ENCODE measurements at regions not wholly inside any gene's neighbourhood (a gene's known extent, or its start where the extent isn't known, plus 50 kb on each side); places are given as distances from the start of the nearest gene placed in this dataset.
"Not testable (repeated sequence)": the region's sequence is repeated elsewhere in the genome, so short reads cannot be mapped to it uniquely, and the experiment has no call there.

GRCh38 chr15:47908950-47909670, 191.8 kb downstream of the SEMA6D start:
- H3K27me3 Mint-ChIP-seq, result no peaks in the 10 kb centered on the region
- CTCF ChIA-PET, result no interaction called here
- H3K9me3 Mint-ChIP-seq, result peaks cover 3% of the 10 kb centered on the region
- H3K36me3 Mint-ChIP-seq, result no peaks in the 10 kb centered on the region
- H3K27ac Mint-ChIP-seq, result no peak overlapping the region
- no peaks in the 10 kb centered on the region for H3K4me1 Mint-ChIP-seq
- DNase-seq, result no peak
- H3K4me3 Mint-ChIP-seq, result no peak overlapping the region

- DNase-seq, H3K36me3 Mint-ChIP-seq, H3K4me3 Mint-ChIP-seq, H3K9me3 Mint-ChIP-seq, H3K27me3 Mint-ChIP-seq, H3K27ac Mint-ChIP-seq, H3K4me1 Mint-ChIP-seq: not testable (repeated sequence)
- CTCF ChIA-PET, result interaction anchor here (1.3 to 1.8 kb wide), 2 partner anchors 75 to 371 kb away, joined by 3 to 11 read pairs; no protein-coding TSS in a partner anchor
Measured at GRCh38 chr15:47912910-47913309, 195.6 kb downstream of the SEMA6D start.

GRCh38 chr15:47917881-47918280, 200.6 kb downstream of the SEMA6D start:
- Mint-ChIP-seq H3K4me1 (no peaks in the 10 kb centered on the region), H3K4me3 (no peak overlapping the region), H3K27me3 (no peaks in the 10 kb centered on the region), H3K36me3 (no peaks in the 10 kb centered on the region), H3K9me3 (no peaks in the 10 kb centered on the region), H3K27ac (no peak overlapping the region)
- no peak for DNase-seq
- CTCF ChIA-PET, result no interaction called here

- Mint-ChIP-seq H3K9me3 (no peaks in the 10 kb centered on the region), H3K36me3 (no peaks in the 10 kb centered on the region), H3K4me3 (no peak overlapping the region), H3K4me1 (no peaks in the 10 kb centered on the region), H3K27me3 (no peaks in the 10 kb centered on the region), H3K27ac (no peak overlapping the region)
- CTCF ChIA-PET, result no interaction called here
- no peak for DNase-seq
Measured at GRCh38 chr15:47918877-47919276, 201.6 kb downstream of the SEMA6D start.

- Mint-ChIP-seq H3K4me3 (no peak overlapping the region), H3K4me1 (no peaks in the 10 kb centered on the region), H3K27ac (no peak overlapping the region), H3K27me3 (no peaks in the 10 kb centered on the region), H3K36me3 (no peaks in the 10 kb centered on the region), H3K9me3 (no peaks in the 10 kb centered on the region)
- CTCF ChIA-PET, result no interaction called here
- no peak for DNase-seq
Measured at GRCh38 chr15:47924381-47924780, 196.4 kb upstream of the SLC24A5 start.

- Mint-ChIP-seq H3K27me3 (no peaks in the 10 kb centered on the region), H3K4me3 (no peak overlapping the region), H3K27ac (no peak overlapping the region), H3K36me3 (no peaks in the 10 kb centered on the region), H3K9me3 (no peaks in the 10 kb centered on the region), H3K4me1 (no peaks in the 10 kb centered on the region)
- no peak for DNase-seq
- CTCF ChIA-PET, result no interaction called here
Measured at GRCh38 chr15:47929138-47929803, 191.5 kb upstream of the SLC24A5 start.

- H3K4me3 Mint-ChIP-seq, result no peak overlapping the region
- no peak overlapping the region for H3K27ac Mint-ChIP-seq
- H3K27me3 Mint-ChIP-seq, result no peaks in the 10 kb centered on the region
- no peaks in the 10 kb centered on the region for H3K9me3 Mint-ChIP-seq
- CTCF ChIA-PET, result no interaction called here
- H3K36me3 Mint-ChIP-seq, result no peaks in the 10 kb centered on the region
- no peak for DNase-seq
- no peaks in the 10 kb centered on the region for H3K4me1 Mint-ChIP-seq
Measured at GRCh38 chr15:47932261-47932660, 188.5 kb upstream of the SLC24A5 start.

DNA sequence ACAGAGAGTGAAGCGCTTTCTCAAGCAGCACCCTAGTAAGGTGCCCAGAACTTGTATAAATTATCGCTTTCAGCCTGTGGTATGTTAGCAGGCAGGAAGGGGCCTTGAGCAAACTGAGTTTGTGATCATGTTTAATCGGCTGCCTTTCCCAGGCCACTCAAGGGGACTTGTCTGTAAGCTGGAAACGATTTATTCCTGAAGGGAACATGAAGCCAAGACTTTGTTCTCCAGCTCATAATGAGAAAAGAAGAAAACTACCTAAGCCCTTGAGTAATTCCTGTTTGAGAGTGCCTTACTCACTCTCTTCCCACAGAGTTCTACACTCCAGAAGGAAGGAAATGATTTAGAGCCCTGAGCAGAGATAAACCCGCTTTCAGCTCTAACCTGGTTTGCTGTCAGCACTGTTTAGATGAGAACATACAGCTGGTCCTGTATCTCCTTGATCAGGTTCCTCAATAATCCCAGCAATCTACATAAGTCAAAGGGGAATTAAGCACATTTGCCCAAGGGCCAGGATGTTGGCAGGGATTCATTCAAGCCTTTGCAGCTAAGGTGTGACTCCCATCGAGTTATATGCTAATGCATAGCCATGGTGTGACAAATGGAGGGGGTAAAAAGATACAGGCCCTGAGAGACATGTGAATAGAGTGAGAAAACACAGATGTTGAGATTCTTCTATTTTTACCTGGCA, 187.7 kb upstream of the SLC24A5 start:
- H3K9me3 Mint-ChIP-seq, result no peaks in the 10 kb centered on the region
- no peak overlapping the region for H3K4me3 Mint-ChIP-seq
- CTCF ChIA-PET, result no interaction called here
- no peak overlapping the region for H3K27ac Mint-ChIP-seq
- no peak for DNase-seq
- no peaks in the 10 kb centered on the region for H3K36me3 Mint-ChIP-seq
- no peaks in the 10 kb centered on the region for H3K27me3 Mint-ChIP-seq
- no peaks in the 10 kb centered on the region for H3K4me1 Mint-ChIP-seq

- no peak for DNase-seq
- Mint-ChIP-seq H3K9me3 (no peaks in the 10 kb centered on the region), H3K27ac (no peak overlapping the region), H3K4me3 (no peak overlapping the region), H3K4me1 (no peaks in the 10 kb centered on the region), H3K36me3 (no peaks in the 10 kb centered on the region), H3K27me3 (no peaks in the 10 kb centered on the region)
- CTCF ChIA-PET, result no interaction called here
Measured at GRCh38 chr15:47933865-47934264, 186.9 kb upstream of the SLC24A5 start.

GRCh38 chr15:47934342-47934741, 186.4 kb upstream of the SLC24A5 start:
- no peaks in the 10 kb centered on the region for H3K36me3 Mint-ChIP-seq
- CTCF ChIA-PET, result no interaction called here
- no peak overlapping the region for H3K27ac Mint-ChIP-seq
- DNase-seq, result no peak
- H3K9me3 Mint-ChIP-seq, result no peaks in the 10 kb centered on the region
- no peaks in the 10 kb centered on the region for H3K27me3 Mint-ChIP-seq
- no peaks in the 10 kb centered on the region for H3K4me1 Mint-ChIP-seq
- H3K4me3 Mint-ChIP-seq, result no peak overlapping the region

DNA sequence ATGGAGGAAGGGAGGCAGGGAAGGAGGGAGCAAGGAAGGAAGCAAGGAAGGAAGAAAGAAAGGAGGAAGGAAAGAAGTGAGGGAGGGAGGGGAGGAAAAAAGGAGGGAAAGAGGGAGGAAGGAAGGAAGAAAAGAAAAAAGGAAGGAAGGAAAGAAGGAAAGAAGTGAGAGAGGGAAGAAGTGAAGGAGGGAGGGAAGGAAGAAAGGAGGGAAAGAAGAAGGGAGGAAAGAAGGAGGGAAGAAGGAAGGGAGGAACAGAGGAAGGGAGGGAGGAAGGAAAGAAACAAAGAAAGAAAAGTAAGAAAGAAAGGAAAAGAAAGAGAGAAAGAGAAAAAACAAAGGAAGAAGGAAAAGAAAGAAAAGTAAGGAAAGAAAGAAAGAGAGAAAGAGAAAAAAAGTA, 183.0 kb upstream of the SLC24A5 start:
- CTCF ChIA-PET, result no interaction called here
- Mint-ChIP-seq H3K27ac (no peak overlapping the region), H3K27me3 (no peaks in the 10 kb centered on the region), H3K4me1 (no peaks in the 10 kb centered on the region), H3K9me3 (no peaks in the 10 kb centered on the region), H3K36me3 (no peaks in the 10 kb centered on the region), H3K4me3 (no peak overlapping the region)
- no peak for DNase-seq

DNA sequence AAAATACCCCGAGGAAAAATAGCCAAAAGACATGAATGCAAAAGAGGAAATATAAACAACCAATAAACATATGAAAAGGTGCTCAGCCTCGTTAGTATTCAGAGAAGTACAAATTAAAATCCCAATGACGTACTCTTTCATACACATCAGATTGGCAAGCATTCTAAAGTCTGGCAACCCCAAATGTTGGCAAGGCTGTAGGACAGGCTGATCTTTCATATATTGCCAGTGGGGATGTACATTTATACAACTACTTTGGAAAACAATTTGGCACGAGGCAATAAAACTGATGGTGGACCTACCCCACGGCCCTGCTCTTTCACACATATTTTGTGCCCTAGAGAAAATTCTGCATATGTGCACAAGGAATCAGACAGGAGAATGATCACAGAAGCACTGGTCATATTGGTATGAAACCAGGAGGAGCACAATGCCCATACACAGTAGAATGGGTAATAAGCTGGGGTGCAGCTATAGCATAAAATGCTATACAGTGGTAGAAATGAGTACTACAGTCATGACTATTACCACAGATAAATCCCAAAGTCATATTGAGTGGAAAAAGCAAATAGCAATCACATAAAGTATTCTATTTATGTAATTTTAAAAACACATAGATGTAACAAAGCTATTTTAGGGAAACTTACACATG, 176.0 kb upstream of the SLC24A5 start:
- Mint-ChIP-seq H3K27ac (no peak overlapping the region), H3K27me3 (no peaks in the 10 kb centered on the region), H3K4me1 (no peaks in the 10 kb centered on the region), H3K4me3 (no peak overlapping the region), H3K36me3 (no peaks in the 10 kb centered on the region), H3K9me3 (no peaks in the 10 kb centered on the region)
- CTCF ChIA-PET, result no interaction called here
- DNase-seq, result no peak

- H3K27ac Mint-ChIP-seq, result no peak overlapping the region
- no peaks in the 10 kb centered on the region for H3K4me1 Mint-ChIP-seq
- no peak for DNase-seq
- no peaks in the 10 kb centered on the region for H3K36me3 Mint-ChIP-seq
- H3K4me3 Mint-ChIP-seq, result no peak overlapping the region
- no peaks in the 10 kb centered on the region for H3K9me3 Mint-ChIP-seq
- CTCF ChIA-PET, result no interaction called here
- no peaks in the 10 kb centered on the region for H3K27me3 Mint-ChIP-seq
Measured at GRCh38 chr15:47945872-47946650, 174.7 kb upstream of the SLC24A5 start.

GRCh38 chr15:47949815-47950214, 171.0 kb upstream of the SLC24A5 start:
- Mint-ChIP-seq H3K4me1 (no peaks in the 10 kb centered on the region), H3K27me3 (no peaks in the 10 kb centered on the region), H3K27ac (no peak overlapping the region), H3K36me3 (no peaks in the 10 kb centered on the region), H3K9me3 (no peaks in the 10 kb centered on the region), H3K4me3 (no peak overlapping the region)
- CTCF ChIA-PET, result no interaction called here
- no peak for DNase-seq
